NCI-H2196 (cell line): ENCODE measurements at regions not wholly inside any gene's neighbourhood (a gene's known extent, or its start where the extent isn't known, plus 50 kb on each side); places are given as distances from the start of the nearest gene placed in this dataset.
"Not testable (repeated sequence)": the region's sequence is repeated elsewhere in the genome, so short reads cannot be mapped to it uniquely, and the experiment has no call there.

ENCODE experiments used
- DNase-seq: peaks from one replicate; lab custom pipeline; 2025; ENCODE audit not compliant: unreplicated experiment; lab: John Stamatoyannopoulos, UW

DNA sequence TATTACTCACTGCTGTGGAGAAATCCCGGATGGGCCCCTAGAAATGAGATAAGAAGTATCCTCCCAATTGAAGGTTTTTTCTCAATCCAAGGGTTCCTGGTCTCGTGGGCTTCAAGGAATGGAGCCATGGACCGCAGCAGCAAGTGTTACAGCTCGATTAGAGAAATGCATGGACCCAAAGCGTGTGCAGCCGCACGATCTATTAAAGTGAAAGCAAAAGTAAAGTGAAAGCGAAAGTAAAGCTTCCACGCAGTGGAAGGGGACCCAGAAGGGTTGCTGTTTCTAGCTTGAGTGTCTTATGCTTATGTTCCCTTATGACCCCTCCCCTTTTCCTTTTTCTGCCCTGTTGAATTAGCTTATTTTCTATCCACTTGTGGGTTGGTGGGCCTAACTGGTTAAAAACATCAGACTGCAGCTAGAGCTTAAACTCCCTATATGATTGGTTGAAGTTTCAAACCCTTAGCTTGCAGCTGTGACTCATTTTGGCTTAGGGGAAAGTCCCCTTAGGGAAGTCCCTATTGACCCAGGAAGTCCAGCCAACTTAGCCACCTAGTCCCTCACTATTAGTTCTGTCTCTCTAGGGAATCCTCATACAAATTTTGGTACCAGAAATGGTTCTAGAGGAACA lies 1111.8 kb downstream of the TAF11L14 start:
- DNase-seq = peak; percentile 52

DNA sequence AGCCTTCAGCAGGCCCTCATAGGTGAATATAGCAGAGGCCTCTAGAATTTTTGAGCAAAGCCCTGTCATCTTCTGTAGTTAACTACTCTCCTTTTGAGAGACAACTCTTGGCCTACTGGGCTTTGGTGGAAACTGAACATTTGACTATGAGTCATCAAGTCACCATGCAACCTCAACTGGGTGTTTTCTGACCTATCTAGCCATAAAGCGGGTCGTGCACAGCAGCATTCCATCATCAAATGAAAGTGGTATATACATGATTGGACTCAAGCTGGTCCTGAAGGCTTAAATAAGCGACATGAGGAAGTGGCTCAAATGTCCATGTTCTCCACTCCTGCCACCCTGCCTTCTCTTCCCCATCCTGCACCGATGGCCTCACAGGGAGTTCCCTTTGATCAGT lies 1115.5 kb downstream of the TAF11L14 start:
- DNase-seq = no peak

DNA sequence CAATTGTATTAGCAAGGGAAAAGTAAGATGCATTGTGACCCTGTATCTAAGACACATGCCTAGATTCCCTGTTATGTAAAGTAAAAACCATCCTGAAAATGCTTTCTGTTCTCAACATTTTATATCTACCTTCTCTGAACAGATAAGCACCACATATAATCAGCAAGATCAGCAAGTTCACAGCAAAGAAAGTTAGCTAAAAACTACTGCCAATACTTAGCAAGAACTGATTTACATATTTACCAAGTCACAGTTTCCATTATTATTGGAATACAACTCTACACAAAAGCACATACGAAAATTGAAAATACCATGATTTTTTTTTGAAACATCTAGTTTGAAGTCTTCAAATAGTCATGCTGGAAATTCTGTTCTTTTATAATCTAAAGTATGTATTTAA lies 1118.1 kb downstream of the TAF11L14 start:
- no peak for DNase-seq

DNA sequence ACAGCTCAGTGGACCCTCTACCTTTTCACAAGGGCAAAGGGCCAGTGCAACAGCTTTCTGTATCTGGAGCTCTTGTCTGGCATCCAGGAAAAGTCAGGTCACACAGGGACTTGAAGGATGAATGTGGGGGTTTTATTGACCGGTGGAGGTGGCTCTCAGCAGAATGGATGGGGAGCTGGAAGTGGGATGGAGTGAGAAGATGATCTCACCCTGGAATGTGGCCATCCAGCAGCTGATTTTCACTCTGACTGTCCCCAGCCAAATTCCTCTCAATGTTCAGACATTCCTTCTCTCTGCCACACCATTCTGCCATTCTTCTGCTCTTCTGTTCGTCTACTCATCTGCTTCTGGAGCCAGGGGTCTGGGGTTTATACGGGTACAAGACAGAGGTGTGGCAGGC lies 1119.9 kb downstream of the TAF11L14 start:
- no peak for DNase-seq

DNA sequence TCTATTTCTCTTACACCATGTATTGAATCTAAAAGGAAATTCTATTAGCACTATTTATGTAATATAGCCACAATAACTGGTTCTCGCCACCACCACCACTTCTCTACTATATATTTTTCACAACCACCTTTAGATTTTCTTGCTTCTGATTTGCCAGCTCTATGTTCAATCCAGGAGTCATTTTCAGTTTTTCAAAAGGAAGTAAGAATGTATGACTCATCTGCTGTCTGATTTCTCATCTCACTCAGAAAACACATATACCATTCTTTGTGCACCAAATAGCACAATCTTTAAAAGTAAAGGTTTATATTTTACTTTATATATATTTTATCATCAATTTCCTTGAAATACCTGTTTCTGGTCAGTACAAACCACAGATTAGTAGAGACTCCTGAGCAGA lies 1127.5 kb downstream of the TAF11L14 start:
- no peak for DNase-seq

DNA sequence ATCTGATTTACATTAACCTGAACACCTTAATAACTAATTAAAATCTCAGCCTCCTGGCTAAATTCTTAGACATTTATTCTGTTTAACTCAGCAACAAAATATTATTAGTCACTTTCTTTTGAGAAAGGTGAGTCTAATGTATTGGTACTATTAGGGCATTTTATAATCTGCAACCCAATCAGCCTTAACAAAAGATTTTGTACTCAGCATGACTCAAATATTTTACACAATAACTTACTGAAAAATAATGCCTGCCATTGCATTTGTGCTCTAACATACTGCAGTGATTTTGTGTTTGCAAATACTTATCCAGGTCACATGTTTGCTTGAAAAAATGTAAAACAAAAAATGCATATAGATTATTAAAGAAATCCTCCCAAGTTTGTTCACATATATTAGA lies 1129.9 kb downstream of the TAF11L14 start:
- DNase-seq = no peak

DNA sequence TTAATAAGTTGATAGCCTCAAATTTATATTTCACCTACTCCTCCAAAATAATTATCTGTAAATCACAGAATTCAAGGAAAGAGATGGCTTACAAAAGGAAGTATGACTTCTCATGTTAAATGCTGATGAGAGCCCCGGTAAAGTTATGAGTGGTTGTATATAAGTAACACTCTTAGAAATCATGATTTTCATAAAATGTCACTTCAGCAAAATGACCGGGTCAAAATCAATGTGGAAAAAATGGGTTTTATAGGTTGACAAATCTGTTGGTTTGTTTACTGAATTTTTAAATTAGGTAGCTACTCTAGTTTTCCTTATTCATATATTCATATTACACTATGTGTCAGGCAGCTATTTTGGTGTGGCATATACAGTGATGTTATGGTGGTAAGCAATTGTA lies 1131.0 kb downstream of the TAF11L14 start:
- DNase-seq = no peak

DNA sequence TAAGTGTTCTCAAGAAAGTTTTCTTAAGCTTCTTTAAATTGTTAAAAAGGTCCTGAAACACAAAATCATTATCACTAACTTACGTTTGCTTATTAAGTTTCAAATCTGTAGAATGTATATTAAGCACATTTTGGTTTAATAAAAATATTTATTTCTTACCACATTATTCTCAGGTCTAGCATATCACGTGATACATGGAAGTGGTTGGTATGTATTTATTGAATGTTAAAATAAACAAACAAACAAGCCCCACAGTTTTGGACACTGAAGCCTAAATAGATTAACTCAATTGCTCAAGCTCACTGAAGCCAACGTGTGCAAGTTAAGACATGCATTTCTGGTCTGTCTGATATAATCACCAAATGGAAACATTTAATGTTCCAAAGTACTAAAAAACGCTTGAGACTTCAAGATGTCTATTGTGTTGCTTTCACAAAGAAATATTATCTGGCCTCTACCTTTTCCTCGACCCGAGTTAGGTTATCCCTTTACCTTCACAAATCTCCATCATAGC lies 1136.9 kb downstream of the TAF11L14 start:
- no peak for DNase-seq

DNA sequence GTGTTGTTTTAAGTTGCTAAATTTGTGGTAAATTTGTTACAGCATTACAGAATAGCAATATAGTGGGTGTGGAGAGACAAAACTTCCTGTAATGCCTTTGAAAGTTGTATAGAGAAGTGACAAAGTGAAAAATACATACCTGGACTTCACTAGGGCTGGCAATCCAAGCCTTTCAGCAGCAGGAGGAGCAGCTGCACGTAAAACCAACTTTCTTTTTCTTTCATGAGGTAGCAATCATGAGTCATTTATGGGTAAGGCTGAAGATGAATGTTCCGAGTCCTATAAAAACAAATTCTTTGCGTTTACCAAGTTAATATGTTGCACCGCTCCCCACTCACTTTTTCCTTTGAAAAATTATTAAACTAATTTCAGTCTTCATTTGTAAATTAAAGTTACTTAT lies 1138.2 kb downstream of the TAF11L14 start:
- DNase-seq = no peak

DNA sequence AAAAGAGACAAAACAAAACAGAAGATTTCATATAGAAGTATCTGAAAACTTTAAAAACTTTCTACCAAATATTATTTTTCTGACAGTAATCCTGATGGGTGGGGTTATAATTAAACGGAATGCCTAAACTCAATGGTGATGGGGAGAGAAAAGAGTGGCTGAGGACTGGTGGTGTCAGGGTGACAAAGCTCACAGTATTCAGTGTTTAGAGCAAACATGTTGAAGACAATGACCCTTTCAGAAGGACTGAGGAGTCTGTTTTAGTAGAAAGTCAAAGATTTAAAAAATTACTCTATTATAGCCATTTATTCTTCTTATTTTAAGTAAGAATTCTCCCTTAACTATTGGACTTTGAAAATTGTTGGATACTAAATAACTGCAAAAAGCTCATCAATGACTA lies 1144.0 kb downstream of the TAF11L14 start:
- no peak for DNase-seq

DNA sequence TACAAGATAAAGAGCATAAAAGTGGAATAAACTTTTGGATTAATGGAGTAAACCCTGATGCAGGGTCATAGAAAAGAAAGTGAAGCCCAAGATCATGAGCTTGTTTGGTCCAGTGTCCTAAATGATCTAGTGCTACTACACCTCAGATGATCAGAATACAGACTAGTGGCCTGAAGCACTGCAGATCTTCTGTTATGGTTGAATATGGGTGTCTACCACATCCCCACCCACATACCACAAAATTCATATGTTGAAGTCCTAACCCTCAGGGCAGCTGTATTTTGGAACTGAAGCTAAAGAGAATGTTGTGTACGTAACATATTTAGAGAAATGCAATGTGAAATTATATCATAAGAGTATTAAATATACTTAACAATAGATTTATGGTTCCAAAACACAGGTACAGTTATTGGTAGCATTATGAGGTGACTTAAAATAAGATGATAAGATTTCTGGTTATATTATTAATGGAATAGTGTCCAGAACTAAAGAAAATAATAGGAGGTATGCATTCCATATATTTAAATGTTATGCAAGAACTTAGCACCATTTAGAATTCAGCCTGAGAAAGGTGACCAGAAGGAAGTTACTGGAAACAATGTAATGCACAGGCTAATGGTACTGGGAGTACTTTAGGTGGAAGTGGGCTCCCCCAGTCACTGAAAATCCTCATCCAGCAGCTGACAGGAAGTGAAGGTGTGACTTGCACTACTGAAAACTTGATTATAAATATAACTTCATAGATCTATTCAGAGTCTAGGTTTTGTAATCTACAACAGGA lies 1155.1 kb downstream of the TAF11L14 start:
- DNase-seq = no peak

DNA sequence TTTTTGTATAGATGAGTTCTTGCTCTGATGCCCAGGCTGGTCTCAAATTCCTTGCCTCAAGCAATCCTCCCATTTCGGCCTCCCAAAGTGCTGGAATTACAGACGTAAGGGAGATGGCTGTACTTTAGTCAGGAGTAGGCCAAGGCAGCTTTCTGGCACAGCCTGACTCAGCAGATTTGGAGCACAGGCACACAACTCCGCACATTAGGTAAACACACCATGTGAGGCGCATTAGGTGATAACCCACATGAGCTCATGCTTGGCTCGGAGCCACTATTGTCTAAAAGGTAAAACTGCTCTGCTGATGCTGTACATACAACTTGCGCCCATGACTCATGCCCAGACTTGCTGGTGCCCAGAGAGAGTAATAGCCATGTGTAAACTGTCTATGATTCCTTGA lies 1157.9 kb downstream of the TAF11L14 start:
- peak; percentile 19 for DNase-seq

DNA sequence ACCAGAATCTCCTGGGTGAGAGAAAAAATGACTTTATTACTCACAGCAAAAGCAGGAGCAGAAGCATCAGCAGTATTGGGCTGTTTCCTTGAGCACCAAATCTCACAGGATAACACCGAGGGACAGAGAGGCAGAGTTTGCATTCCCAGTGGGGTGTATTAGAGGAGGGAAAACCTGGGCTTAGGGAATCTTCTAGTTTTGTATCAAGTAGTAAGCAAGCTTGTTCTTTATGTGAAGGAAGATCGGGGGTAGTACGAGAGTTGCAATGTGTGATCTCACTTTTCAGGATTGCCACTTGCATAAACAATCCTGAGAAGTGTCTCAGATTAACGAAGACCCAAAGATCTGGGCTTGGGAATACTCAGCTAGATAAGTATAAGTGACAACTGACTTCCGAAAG lies 1163.0 kb downstream of the TAF11L14 start:
- DNase-seq = no peak

DNA sequence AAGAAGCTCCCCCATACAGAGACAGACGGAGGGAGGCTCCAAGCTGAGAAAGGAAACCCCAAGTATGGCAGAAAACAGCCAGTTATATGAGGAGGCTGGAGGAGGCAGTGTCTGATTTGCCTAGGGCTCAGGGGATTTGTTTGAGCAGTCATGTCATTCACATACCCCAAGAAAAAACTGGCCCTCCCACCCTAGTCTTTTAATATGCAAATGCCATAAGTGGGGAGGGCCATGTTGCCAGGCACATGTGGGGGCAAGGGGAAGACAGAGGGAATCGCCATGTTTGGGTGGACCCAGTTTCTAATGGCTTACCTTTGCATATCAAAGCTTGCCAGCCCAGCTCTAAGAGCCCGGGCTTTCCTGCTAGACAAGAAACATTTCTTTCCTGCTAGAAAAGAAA lies 1163.8 kb downstream of the TAF11L14 start:
- no peak for DNase-seq

DNA sequence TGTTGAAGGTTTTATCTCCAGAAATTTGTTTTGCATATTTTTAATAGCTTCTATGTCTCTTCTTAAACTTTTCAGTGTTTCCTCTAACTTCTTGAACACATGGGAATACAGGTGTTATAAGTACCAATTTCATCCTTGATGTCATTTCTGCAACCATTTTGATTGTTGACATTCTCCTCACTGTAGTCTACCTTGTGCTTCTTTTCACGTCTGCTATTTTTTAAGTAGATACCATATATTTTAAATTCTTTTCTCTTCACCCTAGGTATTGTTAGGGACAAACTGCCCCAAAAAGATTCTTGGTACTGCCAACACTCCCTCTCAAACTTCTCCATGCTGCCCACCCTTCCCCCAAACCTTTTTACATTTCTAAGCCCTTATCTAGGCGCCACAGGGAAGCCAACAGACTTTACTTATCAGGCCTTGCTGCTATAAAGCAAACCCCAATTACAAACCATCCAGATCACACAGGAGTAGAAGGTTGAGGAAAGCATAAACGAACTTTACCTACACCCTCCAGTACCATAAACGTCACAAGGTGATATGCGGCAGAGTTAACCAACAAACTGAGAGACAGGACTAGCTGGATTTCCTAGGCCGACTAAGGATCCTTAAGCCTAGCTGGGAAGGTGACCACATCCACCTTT lies 1165.3 kb downstream of the TAF11L14 start:
- DNase-seq = no peak

DNA sequence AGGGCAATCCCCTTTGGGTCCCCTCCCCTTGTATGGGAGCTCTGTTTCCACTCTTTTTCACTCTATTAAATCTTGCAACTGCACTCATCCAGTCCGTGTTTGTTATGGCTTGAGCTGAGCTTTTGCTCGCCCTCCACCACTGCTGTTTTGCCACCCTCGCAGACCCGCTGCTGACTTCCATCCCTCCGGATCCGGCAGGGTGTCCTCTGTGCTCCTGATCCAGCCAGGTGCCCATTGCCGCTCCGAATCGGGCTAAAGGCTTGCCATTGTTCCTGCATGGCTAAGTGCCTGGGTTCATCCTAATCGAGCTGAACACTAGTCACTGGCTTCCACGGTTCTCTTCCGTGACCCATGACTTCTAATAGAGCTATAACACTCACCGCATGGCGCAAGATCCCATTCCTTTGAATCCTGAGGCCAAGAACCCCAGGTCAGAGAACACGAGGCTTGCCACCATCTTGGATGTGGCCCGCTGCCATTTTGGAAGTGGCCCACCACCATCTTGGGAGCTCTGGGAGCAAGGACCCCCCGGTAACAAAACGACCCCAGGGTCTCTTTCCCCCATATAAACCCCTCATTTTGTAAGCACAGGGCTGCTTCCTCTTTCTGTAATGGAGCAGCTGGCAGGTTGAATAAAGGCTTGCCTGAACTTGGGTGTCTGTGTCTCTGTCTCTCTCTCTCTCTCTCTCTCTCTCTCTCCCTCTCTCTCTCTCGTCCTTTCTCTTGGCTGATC lies 1166.2 kb downstream of the TAF11L14 start:
- no peak for DNase-seq

DNA sequence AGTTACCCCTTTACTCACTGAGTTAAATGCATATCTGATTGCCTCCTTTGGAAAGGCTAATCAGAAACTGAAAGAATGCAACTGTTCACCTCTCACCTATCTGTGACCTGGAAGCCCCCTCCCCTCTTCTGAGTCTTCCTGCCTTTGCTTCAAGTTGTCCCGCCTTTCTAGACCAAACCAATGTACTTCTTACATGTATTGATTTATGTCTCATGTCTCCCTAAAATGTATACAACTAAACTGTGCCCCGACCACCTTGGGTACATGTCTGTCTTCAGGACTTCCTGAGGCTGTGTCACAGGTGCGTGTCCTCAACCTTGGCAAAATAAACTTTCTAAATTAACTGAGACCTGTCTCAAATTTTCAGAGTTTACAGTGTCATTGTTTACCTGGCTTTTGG lies 1167.2 kb downstream of the TAF11L14 start:
- DNase-seq = not testable (repeated sequence)

DNA sequence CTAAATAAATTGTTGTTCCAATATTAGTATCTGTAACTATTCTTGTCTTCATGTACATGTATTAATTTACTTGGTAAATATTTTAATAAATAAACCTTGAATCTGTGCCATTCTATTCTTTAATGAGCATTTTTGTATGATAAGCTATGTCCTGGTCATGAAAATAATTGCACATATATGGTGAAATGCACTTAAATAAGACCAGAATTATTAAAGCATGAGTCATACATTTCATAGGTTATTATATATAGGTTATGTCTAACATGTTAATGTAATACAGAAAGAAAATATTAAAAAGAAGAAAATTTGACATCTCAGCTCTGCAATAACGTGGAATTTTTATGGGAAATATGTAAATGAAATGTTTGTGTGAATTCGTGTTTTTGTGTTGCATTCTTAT lies 1168.1 kb downstream of the TAF11L14 start:
- no peak for DNase-seq

DNA sequence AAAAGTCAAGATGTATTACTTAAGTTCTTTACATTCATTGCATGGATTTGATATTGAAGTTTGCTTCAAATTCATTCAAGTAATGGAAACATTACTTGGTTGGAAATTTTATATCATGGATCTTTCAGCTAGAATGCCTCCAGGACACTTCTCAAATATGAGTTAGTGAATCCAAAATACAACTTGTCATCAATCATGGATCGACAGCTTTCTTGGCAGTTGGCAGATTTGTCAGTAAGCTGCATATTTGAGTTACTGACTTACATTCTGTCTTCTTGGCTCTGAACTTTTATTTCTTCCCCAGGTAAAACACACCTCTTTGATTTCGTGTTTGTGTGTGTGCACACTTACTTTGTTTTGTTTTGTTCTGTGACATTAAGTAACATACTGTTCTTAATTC lies 1171.1 kb downstream of the TAF11L14 start:
- DNase-seq = no peak

DNA sequence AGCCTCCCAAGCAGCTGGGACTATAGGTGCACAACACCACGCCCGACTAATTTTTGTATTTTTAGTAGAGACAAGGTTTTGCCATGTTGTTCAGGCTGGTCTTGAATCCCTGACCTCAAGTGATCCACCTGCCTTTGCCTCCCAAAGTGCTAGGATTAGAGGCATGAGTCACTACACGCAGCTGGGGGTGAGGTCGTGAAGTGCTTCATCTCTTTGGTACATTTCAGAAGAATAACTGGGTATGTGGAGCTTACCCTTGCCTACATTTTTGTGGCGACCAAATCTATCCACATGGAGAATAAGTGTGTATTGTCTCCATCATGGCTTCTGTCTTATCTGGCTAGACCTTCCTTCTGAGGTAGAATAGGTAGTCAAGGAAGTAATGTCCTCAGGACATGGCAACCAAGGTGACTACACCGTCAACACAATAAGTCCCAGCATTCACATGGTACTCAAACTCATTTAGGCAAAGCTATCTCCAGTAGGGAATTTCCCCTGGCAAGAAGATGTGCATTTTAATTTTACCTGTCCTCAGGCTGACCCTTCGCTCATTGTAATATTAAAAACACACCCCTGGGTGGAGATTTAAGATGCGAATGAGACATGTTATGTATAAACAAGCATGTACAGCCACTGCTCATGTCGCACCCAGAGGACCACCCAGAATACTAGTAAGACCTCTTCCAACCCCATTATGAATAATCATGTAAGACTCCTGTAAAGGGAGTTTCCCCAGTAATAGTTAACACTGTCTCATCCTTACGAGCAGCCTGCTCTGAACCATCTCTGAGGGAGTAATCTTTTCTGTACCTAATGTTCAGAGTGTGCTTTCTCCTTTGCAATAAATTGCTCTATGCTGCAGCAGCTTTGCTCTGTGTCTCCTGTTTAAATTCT lies 1173.2 kb downstream of the TAF11L14 start:
- DNase-seq = no peak
